Mononuclear cell (primary cell): ENCODE measurements at regions not wholly inside any gene's neighbourhood (a gene's known extent, or its start where the extent isn't known, plus 50 kb on each side); places are given as distances from the start of the nearest gene placed in this dataset.

Experiments used
- H3K27me3 ChIP-seq: 2 replicates; pipeline ENCODE4 v1.6.0; 2011; ENCODE audit warnings: low read length, control low read depth; ENCODE audit not compliant: insufficient read depth
- H3K4me1 ChIP-seq: 2 replicates; pipeline ENCODE4 v1.5.1; 2011; ENCODE audit warnings: mild to moderate bottlenecking, low read length, control low read depth; ENCODE audit not compliant: insufficient read depth
- H3K4me3 ChIP-seq: 2 replicates; pipeline ENCODE4 v1.5.1; 2011; ENCODE audit warnings: mild to moderate bottlenecking, low read length, moderate library complexity
- H3K9me3 ChIP-seq: 2 replicates; pipeline ENCODE4 v1.5.1; 2011; ENCODE audit warnings: low read depth, mild to moderate bottlenecking, control low read depth, low read length

DNA sequence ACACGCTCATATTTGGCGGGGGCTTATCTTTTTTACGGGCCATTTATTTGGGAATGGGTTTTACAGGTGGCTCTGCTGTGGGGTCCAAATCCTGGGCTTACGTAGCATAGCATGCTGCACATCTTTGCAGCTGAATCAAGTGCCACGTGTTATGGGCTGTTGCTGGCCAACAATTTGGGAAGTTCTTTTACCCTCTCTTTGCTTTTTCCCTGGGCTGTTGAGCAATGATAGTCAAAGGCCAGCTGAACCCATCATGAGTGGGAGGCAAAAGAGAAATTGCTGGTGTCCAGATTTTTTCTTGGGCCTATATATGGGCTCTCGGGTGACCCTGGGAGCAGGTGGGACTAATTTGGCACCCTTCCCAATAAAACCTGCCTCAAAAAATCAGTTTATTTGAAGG, 209.3 kb upstream of the SATB1 start:
- H3K4me3 ChIP-seq = no peak overlapping the region
- no peaks in the 10 kb centered on the region for H3K27me3 ChIP-seq
- no peaks in the 10 kb centered on the region for H3K4me1 ChIP-seq
- H3K9me3 ChIP-seq = no peaks in the 10 kb centered on the region

DNA sequence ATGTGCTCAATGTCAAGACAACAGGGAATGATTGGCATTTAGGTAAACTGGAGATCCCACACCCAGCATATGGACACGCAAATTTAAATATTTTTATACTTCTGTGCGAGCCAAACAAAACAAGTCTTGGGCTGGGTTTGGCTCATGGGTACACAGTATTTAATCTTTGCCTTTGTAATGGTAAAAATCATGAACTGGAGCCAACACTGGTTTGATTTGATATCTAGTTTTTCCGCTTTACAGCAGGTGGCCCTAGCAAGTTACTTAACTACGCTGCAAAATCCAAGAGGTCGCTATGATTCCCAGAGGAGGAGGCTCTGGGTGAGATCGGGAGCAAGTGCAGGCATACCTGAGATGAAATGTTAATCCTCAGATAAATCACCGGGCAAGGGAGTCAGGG, 207.9 kb upstream of the SATB1 start:
- Histone ChIP-seq H3K4me3 (no peak overlapping the region), H3K9me3 (no peaks in the 10 kb centered on the region), H3K27me3 (no peaks in the 10 kb centered on the region), H3K4me1 (no peaks in the 10 kb centered on the region)

DNA sequence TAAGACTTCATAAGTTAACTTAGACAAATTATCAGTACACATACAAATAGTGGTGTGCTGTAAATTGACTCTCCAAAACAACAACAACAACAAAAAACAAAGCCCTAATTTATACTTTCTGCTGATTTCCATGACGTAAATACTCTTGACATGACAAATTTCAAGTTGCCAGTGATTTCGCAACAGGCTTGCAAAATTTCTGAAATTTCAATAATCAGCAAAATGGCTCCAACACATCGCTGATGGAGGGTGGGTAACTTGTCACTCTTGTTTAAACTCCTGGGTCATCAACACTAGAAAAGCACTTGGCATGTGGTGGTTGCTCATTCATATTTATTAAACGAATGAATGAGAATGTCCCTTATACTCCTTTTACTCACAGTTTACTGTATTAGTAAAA, 205.2 kb upstream of the SATB1 start:
- no peaks in the 10 kb centered on the region for H3K27me3 ChIP-seq

DNA sequence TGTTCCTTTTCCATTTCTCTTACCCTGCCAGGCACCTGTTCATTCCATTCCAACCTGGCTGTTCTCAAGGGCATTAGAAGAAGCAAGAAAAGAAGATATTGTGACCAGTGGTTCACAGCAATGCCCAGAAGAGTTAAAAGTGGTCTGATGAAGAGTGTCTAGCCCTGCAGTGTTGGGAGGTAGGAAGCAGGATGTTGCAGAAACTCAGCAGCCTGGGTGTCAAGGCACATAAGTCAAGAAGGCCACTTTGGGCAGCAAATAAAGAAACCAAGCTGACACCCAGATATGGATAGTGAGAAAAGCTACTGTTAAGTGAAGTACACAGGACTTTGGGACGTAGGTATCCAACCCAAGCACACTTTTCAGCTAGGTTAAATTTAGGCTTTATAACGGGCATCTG, 199.9 kb upstream of the SATB1 start:
- no peaks in the 10 kb centered on the region for H3K27me3 ChIP-seq
- H3K9me3 ChIP-seq = no peaks in the 10 kb centered on the region
- H3K4me3 ChIP-seq = no peak overlapping the region
- H3K4me1 ChIP-seq = no peaks in the 10 kb centered on the region

More for the DNA sequence above, 205.2 kb upstream of the SATB1 start:
- H3K4me1 ChIP-seq = no peaks in the 10 kb centered on the region
- H3K4me3 ChIP-seq = no peak overlapping the region
- no peaks in the 10 kb centered on the region for H3K9me3 ChIP-seq

DNA sequence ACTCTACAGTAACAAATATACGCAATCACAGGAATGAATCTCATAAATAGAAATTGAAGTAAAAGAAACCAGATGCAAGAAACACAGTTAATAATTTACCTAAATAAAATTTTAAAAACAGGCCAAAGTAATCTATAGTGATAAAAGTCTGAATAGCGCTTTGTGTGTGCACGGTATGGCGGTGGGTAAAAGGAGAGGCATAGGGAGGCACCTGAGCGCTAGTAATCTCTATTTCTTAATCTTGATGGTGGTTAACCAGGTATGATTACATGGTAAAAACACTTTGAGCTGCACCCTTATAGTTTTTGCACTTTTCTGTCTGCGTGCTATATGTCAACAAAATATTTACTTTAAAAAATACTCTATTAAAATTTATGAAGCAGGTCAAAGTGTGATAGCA, 198.1 kb upstream of the SATB1 start:
- Histone ChIP-seq H3K27me3 (no peaks in the 10 kb centered on the region), H3K9me3 (no peaks in the 10 kb centered on the region), H3K4me1 (no peaks in the 10 kb centered on the region), H3K4me3 (no peak overlapping the region)

DNA sequence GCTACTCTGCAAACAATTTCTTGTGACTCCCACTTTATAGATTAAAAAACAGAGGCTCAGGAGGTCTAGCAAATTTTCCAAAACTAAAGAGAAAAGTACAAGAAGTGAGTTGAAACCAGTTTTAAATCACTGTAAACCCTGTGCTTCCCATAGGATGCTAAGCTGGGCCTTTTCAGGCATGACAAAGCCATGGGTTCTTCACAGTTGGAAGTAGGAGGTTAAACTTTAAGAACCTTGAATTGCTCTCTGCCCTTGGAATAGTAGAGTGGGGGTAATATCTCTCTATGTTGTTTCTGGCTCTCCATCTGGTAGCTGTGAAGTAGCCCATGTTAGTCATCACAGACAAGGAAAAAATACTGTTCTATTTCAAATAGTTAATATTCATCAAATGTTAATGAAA, 193.6 kb upstream of the SATB1 start:
- Histone ChIP-seq H3K4me3 (no peak overlapping the region), H3K9me3 (no peaks in the 10 kb centered on the region), H3K27me3 (no peaks in the 10 kb centered on the region), H3K4me1 (no peaks in the 10 kb centered on the region)

DNA sequence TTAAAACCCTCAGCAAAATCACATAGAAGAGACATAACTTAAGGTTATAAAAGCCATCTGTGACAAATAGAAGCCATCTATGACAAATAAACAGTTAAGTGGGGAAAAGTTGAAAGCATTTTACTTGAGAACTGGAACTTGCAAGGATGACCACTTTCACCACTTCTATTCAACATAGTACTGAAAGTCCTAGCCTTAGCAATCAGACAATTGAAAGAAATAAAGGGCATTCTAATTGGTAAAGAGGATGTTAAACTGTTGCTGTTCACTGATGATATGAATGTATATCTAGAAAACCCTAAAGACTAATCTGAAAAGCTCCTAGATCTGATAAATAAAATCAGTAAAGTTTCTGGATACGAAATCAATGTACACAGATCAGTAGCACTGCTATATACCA, 186.9 kb upstream of the SATB1 start:
- H3K4me3 ChIP-seq = no peak overlapping the region
- H3K4me1 ChIP-seq = peaks cover 7% of the 10 kb centered on the region
- no peaks in the 10 kb centered on the region for H3K27me3 ChIP-seq
- no peaks in the 10 kb centered on the region for H3K9me3 ChIP-seq

DNA sequence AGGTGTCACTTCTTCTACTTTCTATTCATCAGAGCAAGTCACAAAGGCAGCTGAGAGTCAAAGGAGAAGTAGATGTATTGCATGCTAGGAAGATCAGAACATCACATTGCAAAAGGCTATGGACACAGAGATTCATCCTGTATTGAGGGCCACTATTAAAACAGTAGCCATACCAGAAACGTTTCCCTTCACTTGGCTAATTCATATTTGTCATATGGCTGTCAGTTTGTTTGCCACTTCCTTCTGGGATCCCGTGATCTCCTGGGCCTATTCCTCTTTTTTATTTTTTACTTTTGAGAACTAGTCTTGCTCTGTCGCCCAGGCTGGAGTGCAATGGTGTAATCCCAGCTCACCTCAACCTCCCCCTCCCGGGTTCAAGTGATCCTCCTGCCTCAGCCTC, 184.0 kb upstream of the SATB1 start:
- no peaks in the 10 kb centered on the region for H3K27me3 ChIP-seq
- peaks cover 7% of the 10 kb centered on the region for H3K4me1 ChIP-seq
- H3K4me3 ChIP-seq = no peak overlapping the region

DNA sequence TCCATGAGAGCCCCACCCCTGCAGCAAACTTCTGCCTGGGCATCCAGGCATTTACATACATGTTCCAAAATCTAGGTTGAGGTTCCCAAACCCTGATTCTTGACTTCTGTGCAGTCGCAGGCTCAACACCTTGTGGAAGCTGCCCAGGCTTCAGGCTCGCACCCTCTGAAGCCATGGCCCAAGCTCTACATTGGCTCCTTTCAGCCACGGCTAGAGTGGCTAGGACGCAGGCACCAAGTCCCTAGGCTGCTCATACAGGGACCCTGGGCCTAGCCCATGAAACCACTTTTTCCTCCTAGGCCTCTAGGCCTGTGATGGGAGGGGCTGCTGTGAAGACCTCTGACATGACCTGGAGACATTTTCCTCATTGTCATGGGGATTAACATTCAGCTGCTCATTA, 172.8 kb upstream of the SATB1 start:
- no peaks in the 10 kb centered on the region for H3K9me3 ChIP-seq
- no peaks in the 10 kb centered on the region for H3K4me1 ChIP-seq
- no peak overlapping the region for H3K4me3 ChIP-seq
- no peaks in the 10 kb centered on the region for H3K27me3 ChIP-seq

More for the DNA sequence above, 184.0 kb upstream of the SATB1 start:
- no peaks in the 10 kb centered on the region for H3K9me3 ChIP-seq

DNA sequence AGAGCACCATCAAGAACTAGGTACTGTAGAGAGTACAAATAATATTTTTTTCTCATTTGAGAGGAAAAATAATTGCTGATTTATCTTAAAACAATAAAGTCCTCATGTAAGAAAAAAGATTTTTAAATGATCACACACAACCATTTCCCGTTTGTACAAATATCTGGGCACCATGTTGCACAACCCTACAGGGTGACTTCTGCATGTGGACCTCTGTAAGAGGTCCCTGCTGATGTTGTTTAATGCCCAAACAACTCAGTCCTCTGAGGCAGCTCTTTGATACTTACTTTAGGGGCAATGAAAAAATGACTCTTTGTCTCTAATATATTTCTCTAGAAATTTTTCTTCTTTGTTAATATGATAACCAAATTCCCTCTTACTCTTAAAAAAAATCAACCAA, 168.1 kb upstream of the SATB1 start:
- no peaks in the 10 kb centered on the region for H3K4me1 ChIP-seq
- no peaks in the 10 kb centered on the region for H3K27me3 ChIP-seq
- no peaks in the 10 kb centered on the region for H3K9me3 ChIP-seq
- no peak overlapping the region for H3K4me3 ChIP-seq

DNA sequence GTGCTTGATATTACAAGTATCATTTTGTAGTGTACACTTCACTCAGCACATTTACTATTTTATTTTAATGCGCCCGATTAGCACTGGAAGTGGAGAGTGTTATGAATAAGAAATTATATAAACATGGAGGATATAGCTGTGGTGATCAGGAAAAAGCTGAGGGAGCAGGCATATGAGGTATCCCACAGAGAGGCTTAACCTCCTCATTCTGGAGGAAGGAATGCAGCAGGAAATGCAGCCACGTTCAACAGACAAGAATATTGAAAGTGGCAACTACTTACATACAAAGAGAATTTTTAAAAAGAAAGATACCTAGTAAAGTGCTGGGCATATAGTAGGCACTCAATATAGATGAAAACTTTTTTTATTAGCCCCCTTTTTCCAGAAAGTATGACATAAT, 166.0 kb upstream of the SATB1 start:
- no peaks in the 10 kb centered on the region for H3K9me3 ChIP-seq
- H3K4me1 ChIP-seq = no peaks in the 10 kb centered on the region
- no peaks in the 10 kb centered on the region for H3K27me3 ChIP-seq
- no peak overlapping the region for H3K4me3 ChIP-seq

DNA sequence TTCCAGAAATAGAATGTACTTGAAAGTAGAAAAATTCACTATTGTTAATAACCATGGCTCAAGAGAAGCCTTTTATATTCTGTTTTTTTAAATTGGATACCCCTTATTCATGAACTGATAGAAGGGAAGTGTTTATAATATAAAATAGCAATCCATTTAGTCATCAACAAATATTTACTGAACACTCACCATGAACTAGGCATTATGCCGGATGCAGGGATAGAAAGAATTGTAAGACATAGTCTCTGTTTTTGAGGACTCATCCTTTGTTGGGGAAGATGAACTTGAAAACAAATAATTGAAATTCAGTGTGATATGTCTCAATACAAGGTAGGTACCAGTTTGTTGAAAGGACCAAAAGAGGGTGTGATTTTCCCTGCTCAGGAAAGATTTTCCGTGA, 160.9 kb upstream of the SATB1 start:
- no peaks in the 10 kb centered on the region for H3K4me1 ChIP-seq

DNA sequence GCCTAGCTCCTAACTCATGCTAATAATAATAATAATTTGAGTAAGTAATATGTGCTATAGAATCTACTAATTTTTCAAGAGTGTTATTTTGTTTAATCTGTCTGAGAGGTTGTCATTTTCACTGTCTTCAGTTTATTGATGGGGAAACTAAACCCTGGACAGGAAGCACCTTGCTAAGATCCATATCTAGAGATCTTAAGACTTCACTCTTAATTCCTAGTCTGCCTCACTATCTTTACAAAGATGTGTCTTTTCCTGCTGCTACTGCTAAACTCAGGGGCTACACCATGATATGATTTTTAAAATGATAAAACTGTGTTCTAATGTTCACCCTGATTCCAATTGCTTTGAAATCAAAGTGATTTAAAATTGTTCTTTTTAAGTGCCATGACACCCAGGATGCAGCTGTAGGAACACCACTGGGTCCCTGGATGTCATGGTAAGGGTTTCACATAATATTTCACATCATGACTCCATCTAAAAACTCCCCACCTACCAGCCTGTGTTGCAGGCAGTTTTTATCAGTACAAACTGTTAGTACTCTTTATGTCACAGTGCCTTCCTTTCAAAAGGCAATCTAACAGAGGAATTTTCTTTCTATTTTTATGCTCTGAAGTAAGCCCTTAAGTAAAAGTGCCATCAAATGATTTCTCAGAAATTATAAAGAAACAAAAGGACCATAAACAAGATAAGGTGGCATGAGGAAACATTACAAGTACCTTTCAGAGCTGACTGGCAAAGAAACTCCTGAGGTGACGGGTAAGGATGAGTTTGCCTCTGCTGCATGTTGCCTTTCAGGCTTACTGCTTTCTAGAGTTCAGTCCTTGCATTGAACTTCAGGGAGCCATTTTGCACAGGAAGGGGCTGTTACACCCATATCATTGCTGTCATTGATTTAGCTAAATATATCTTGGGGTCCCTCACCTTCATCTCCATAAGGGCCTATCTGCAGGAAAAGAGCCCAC, 160.1 kb upstream of the SATB1 start:
- Histone ChIP-seq H3K9me3 (no peaks in the 10 kb centered on the region), H3K27me3 (no peaks in the 10 kb centered on the region), H3K4me1 (peaks cover under 1% of the 10 kb centered on the region), H3K4me3 (no peak overlapping the region)

More for the DNA sequence above, 160.9 kb upstream of the SATB1 start:
- Histone ChIP-seq H3K4me3 (no peak overlapping the region), H3K27me3 (no peaks in the 10 kb centered on the region), H3K9me3 (no peaks in the 10 kb centered on the region)

DNA sequence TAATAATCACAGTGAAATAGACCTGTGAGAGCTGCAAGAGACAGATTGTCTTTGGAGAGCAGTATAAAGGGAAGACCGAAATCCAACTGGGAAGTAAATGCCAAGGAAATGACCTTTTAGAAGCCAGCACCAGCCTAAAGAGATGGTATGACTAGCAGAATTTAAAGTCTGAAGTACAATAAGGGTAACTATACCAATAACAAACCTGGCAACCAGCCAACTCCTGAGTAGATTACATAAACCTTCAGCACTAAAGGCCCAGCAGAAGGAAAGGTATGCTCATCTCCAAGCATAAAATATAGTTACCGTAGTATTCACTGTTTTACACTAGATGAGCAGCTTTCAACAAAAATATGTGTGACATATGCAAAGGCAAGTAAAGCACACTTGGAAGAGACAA, 155.1 kb upstream of the SATB1 start:
- no peak overlapping the region for H3K4me3 ChIP-seq
- H3K27me3 ChIP-seq = no peaks in the 10 kb centered on the region
- no peaks in the 10 kb centered on the region for H3K9me3 ChIP-seq
- H3K4me1 ChIP-seq = peaks cover 11% of the 10 kb centered on the region

DNA sequence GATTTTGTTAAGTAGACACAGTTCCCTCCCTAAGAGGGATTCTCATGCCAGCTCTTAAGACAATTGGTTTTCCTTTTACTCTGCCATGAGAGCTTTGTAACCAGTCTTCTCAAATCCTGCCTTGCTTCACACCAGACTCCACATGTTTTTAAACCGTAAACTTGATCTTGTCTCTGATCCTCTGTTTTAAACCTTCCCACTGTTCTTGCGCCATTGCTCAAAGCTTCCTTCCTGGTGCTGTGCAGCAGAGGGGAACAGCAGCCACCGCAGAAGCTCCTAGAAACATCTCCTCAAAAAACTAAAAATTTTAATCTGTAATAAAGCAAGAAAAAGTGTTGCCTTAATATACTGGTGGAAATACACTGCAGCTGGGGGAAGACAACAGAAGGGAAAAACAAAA, 154.5 kb upstream of the SATB1 start:
- H3K27me3 ChIP-seq = no peaks in the 10 kb centered on the region
- H3K4me3 ChIP-seq = no peak overlapping the region
- H3K4me1 ChIP-seq = peaks cover 11% of the 10 kb centered on the region
- H3K9me3 ChIP-seq = no peaks in the 10 kb centered on the region

DNA sequence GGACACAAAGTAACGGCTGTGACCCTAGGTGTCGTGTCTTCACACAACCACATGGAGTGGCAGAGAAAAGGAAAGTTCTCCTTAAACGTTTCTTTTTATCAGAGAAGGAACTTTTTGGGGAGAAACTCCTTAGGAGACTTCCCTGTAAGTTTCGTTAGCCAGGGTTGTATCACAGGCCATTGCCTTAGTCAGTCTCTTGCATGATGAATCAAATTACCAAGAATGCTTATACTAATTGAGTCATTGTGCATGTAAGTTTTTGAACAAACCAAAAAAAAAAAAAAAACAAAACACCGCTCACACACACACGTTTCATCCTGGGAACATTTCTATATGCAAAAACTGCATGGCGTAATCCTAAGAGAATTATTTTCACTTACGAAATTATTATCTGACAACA, 150.4 kb upstream of the SATB1 start:
- Histone ChIP-seq H3K4me1 (peaks cover 11% of the 10 kb centered on the region), H3K4me3 (no peak overlapping the region), H3K9me3 (no peaks in the 10 kb centered on the region), H3K27me3 (no peaks in the 10 kb centered on the region)
